HepG2 (cell line): ENCODE measurements at regions not wholly inside any gene's neighbourhood (a gene's known extent, or its start where the extent isn't known, plus 50 kb on each side); places are given as distances from the start of the nearest gene placed in this dataset.

Source experiments
- ATAC-seq: fragments of 200-7000 bp; cut with Tn5 transposase; 3 replicates; pipeline ENCODE4 v1.9.1; 2020; ENCODE audit warnings: mild to moderate bottlenecking, moderate library complexity
- BruUV-seq: library from RNA; stranded (reverse); fragments of 400-500 nt; replicated peaks from 2 replicates; lab custom pipeline; 2021; lab: Mats Ljungman, UMichigan
- CTCF ChIA-PET: fragments of 300-600 bp; formaldehyde crosslinking; extraction: SDS; loops from one replicate; lab custom pipeline; 2021; ENCODE audit warnings: low total read pairs, inconsistent platforms, low intra/inter-chr PET ratio; lab: Yijun Ruan, JAX
- POLR2A ChIA-PET: fragments of 350-600 bp; sonication (Branson Sonifier 250); formaldehyde crosslinking; loops from one replicate; lab custom pipeline; 2020; ENCODE audit warnings: antibody characterized with exemption, inconsistent platforms; lab: Yijun Ruan, JAX
- DNase-seq: peaks from one replicate; pipeline ENCODE4 v3.0.0-alpha.2; 2015; ENCODE audit warnings: low spot score
- FAIRE-seq: peaks from 3 replicates; lab custom pipeline; 2011; peaks lifted over from hg19 to GRCh38; lab: Jason Lieb, UNC
- H2AFZ ChIP-seq: one replicate; pipeline ENCODE4 v1.6.1; 2011; ENCODE audit warnings: low read length, inconsistent platforms
- H3K27ac ChIP-seq: fragments of 300-600 bp; 3 replicates; pipeline ENCODE4 v1.8.0; 2011; ENCODE audit warnings: mixed run types, mild to moderate bottlenecking, mixed read lengths, low read length, inconsistent platforms; ENCODE audit not compliant: insufficient read depth; ENCODE audit errors: extremely low read length
- H3K27me3 ChIP-seq, 2 experiments: fragments of 200-600 bp in 1 of 2; 2 replicates in 1 of 2; 3 replicates in 1 of 2; pipeline versions ENCODE4 v1.6.0 to v1.8.0; 2011; ENCODE audit warnings: low read length in 2 of 2, mild to moderate bottlenecking in 2 of 2, moderate library complexity in 2 of 2, inconsistent platforms in 1 of 2; ENCODE audit not compliant: insufficient read depth in 2 of 2, control insufficient read depth in 1 of 2
- H3K36me3 ChIP-seq, 2 experiments: fragments of 200-600 bp in 1 of 2; replicated peaks in 1 of 2; 2 replicates in 1 of 2; 3 replicates in 1 of 2; pipeline versions ENCODE4 v1.5.1 to v1.8.0; 2011; ENCODE audit warnings: low read length in 2 of 2, inconsistent platforms in 1 of 2; ENCODE audit not compliant: insufficient read depth in 2 of 2, control insufficient read depth in 1 of 2
- H3K4me1 ChIP-seq: 2 replicates; pipeline ENCODE4 v1.5.1; 2012; ENCODE audit warnings: low read length, inconsistent platforms; ENCODE audit not compliant: insufficient read depth
- H3K4me2 ChIP-seq: 2 replicates; pipeline ENCODE4 v1.6.0; 2011; ENCODE audit warnings: low read depth, low read length, inconsistent platforms
- H3K4me3 ChIP-seq, 3 experiments: fragments of 200-600 bp in 1 of 3; sonication (generic), shearing (Covaris generic) in 1 of 3; replicated peaks in 1 of 3; 2 replicates each; pipeline ENCODE4 v1.5.1; 2011 to 2016; ENCODE audit warnings: low read length in 3 of 3, inconsistent platforms in 2 of 3, low read depth in 2 of 3, mild to moderate bottlenecking in 2 of 3, control low read depth in 1 of 3, mixed read lengths in 1 of 3; ENCODE audit not compliant: insufficient read depth in 1 of 3
- H3K79me2 ChIP-seq: one replicate; pipeline ENCODE4 v1.6.1; 2011; ENCODE audit warnings: low read length, inconsistent platforms; ENCODE audit not compliant: insufficient read depth
- H3K9ac ChIP-seq: 2 replicates; pipeline ENCODE4 v1.6.0; 2011; ENCODE audit warnings: mild to moderate bottlenecking, low read depth, low read length, inconsistent platforms; ENCODE audit not compliant: insufficient read depth
- H3K9me3 ChIP-seq: 2 replicates; pipeline ENCODE4 v1.5.1; 2012; ENCODE audit warnings: mild to moderate bottlenecking, low read length
- H4K20me1 ChIP-seq: 2 replicates; pipeline ENCODE4 v1.6.0; 2011; ENCODE audit warnings: inconsistent platforms, mild to moderate bottlenecking, low read length, moderate library complexity; ENCODE audit not compliant: insufficient read depth
- CBFB ChIP-seq: sonication (generic); formaldehyde crosslinking; IDR thresholded peaks from 2 replicates; pipeline ENCODE4 v1.4.0; 2020; ENCODE audit warnings: missing genetic modification reagents
- GABPA ChIP-seq, 2 experiments: IDR thresholded peaks; 2 replicates each; pipeline ENCODE4 v1.6.1; 2011 to 2016; ENCODE audit warnings: low read depth in 2 of 2, low read length in 1 of 2, missing biosample characterization in 1 of 2, missing genetic modification characterization in 1 of 2
- KDM5B ChIP-seq: sonication (generic); formaldehyde crosslinking; IDR thresholded peaks from 2 replicates; pipeline ENCODE4 v1.4.0; 2020; ENCODE audit warnings: missing genetic modification reagents, mild to moderate bottlenecking, borderline replicate concordance
- NR2F1 ChIP-seq, 2 experiments: fragments of 450-650 bp in 1 of 2; formaldehyde crosslinking in 1 of 2; IDR thresholded peaks; 2 replicates each; pipeline versions ENCODE4 v1.5.0 to v1.6.1; 2016 to 2020; ENCODE audit warnings: mild to moderate bottlenecking in 1 of 2, missing compliant biosample characterization in 1 of 2, missing genetic modification reagents in 1 of 2, moderate library complexity in 1 of 2
- TAF15 ChIP-seq: fragments of 200-400 bp; formaldehyde crosslinking; IDR thresholded peaks from one replicate; pipeline ENCODE4 v1.6.1; 2018; ENCODE audit warnings: mild to moderate bottlenecking, low read depth, low read length; ENCODE audit not compliant: poor library complexity, severe bottlenecking
- TSC22D2 ChIP-seq: sonication (generic); formaldehyde crosslinking; IDR thresholded peaks from 2 replicates; pipeline ENCODE4 v1.5.1; 2020; ENCODE audit warnings: missing genetic modification reagents, mild to moderate bottlenecking, borderline replicate concordance
- ZBTB10 ChIP-seq: sonication (generic); formaldehyde crosslinking; IDR thresholded peaks from 2 replicates; pipeline ENCODE4 v1.4.0; 2020; ENCODE audit warnings: missing genetic modification reagents, borderline replicate concordance
- ZBTB4 ChIP-seq: sonication (generic); formaldehyde crosslinking; IDR thresholded peaks from 2 replicates; pipeline ENCODE4 v1.4.0; 2020; ENCODE audit warnings: missing genetic modification reagents, mild to moderate bottlenecking, borderline replicate concordance
- ZFP37 ChIP-seq: sonication (generic); formaldehyde crosslinking; IDR thresholded peaks from 2 replicates; pipeline ENCODE4 v1.4.0; 2020; ENCODE audit warnings: missing genetic modification reagents, borderline replicate concordance
- ZNF10 ChIP-seq: sonication (generic); formaldehyde crosslinking; IDR thresholded peaks from 2 replicates; pipeline ENCODE4 v1.4.0; 2020; ENCODE audit warnings: mild to moderate bottlenecking, low read depth, missing genetic modification reagents, borderline replicate concordance
- ZNF605 ChIP-seq: sonication (generic); formaldehyde crosslinking; IDR thresholded peaks from 2 replicates; pipeline ENCODE4 v1.8.0; 2022; ENCODE audit warnings: mild to moderate bottlenecking, missing genetic modification reagents
- ZNF670 ChIP-seq: sonication (generic); formaldehyde crosslinking; IDR thresholded peaks from 2 replicates; pipeline ENCODE4 v1.8.0; 2022; ENCODE audit warnings: mild to moderate bottlenecking, missing genetic modification reagents, borderline replicate concordance
- ZSCAN20 ChIP-seq: sonication (generic); formaldehyde crosslinking; IDR thresholded peaks from 2 replicates; pipeline ENCODE4 v1.4.0; 2020; ENCODE audit warnings: missing genetic modification reagents, mild to moderate bottlenecking, borderline replicate concordance
- WGBS: methylation state at CpG from one replicate; pipeline ENCODE4 v1.1.6; 2017; ENCODE audit warnings: low lambda C conversion rate; 5-methylcytosine and 5-hydroxymethylcytosine counted together
- in situ Hi-C: cut with HindIII; loops from 2 replicates; pipeline ENCODE4 v1.10.0; 2017; ENCODE audit warnings: low pct_unique_long_range_greater_than_20kb; ENCODE audit not compliant: extremely low pct_ligation_motif_present
- intact Hi-C: fragments of 100-400 bp; cut with micrococcal nuclease; formaldehyde crosslinking; loops from one replicate; pipeline ENCODE4 v1.10.0; 2022; ENCODE audit not compliant: unreplicated experiment

- TF ChIP-seq NR2F1 (CRISPR knock-in tag; IDR thresholded peaks at IDR 0.05) = no peak
- no peak for TF ChIP-seq ZSCAN20 (CRISPR knock-in tag)
- TF ChIP-seq, all 625 proteins: peak for 0
Observed at GRCh38 chr11:57120192-57120965, 61.4 kb upstream of the LRRC55 start (continued).

- intact Hi-C loops (no loop called here), in situ Hi-C loops (loop anchor here (10.0 kb wide), 1 partner anchor 277 kb away; no protein-coding TSS in a partner anchor)
- Histone ChIP-seq H3K4me3 (no peak overlapping the region), H3K9ac (no peak overlapping the region), H3K36me3 (no peaks in the 10 kb centered on the region), H4K20me1 (no peaks in the 10 kb centered on the region), H3K4me2 (no peak overlapping the region), H3K9me3 (no peaks in the 10 kb centered on the region), H3K27me3 (peaks cover 0 to 2% of the 10 kb centered on the region in 2 experiments; a peak in 2 of 5 replicates), H2AFZ (no peak overlapping the region), H3K79me2 (no peaks in the 10 kb centered on the region), H3K27ac (no peak overlapping the region), H3K4me1 (no peaks in the 10 kb centered on the region)
- DNase-seq (no peak), FAIRE-seq (no peak), ATAC-seq (no peak)
- TF ChIP-seq ZNF670 (no peak), ZFP37 (CRISPR knock-in tag) (no peak), GABPA (IDR thresholded peaks at IDR 0.05; ENCODE audit: low read depth, low read length) (no peak), GABPA (CRISPR knock-in tag; IDR thresholded peaks at IDR 0.05; ENCODE audit: low read depth) (no peak), TSC22D2 (CRISPR knock-in tag) (no peak), ZBTB10 (CRISPR knock-in tag) (no peak), ZBTB4 (CRISPR knock-in tag) (no peak), CBFB (CRISPR knock-in tag) (no peak), ZNF605 (CRISPR knock-in tag) (no peak), KDM5B (CRISPR knock-in tag) (no peak), ZNF10 (CRISPR knock-in tag) (no peak), TAF15 (no peak)
- no TSS peak for BruUV-seq
- POLR2A ChIA-PET = no interaction called here
- 0% methylated on average over 1 of the region's 1 CpG for WGBS
- CTCF ChIA-PET = no interaction called here
Observed at GRCh38 chr11:57121996-57122395, 59.8 kb upstream of the LRRC55 start.
